GM23338 (cell line): ENCODE measurements at regions not wholly inside any gene's neighbourhood (a gene's known extent, or its start where the extent isn't known, plus 50 kb on each side); places are given as distances from the start of the nearest gene placed in this dataset.

Experiments
- ATAC-seq: fragments of 200-7000 bp; cut with Tn5 transposase; 3 replicates; pipeline ENCODE4 v1.9.1; 2020
- DNase-seq: peaks from one replicate; pipeline ENCODE4 v3.0.0-alpha.2; 2015; ENCODE audit warnings: low spot score
- H2AFZ ChIP-seq: fragments of 200-600 bp; sonication (generic); 2 replicates; pipeline ENCODE4 v1.8.0; 2016; ENCODE audit warnings: antibody characterized with exemption, mild to moderate bottlenecking, moderate library complexity
- H3F3A ChIP-seq: fragments of 200-600 bp; sonication (generic); replicated peaks from 2 replicates; pipeline ENCODE4 v1.8.0; 2017; ENCODE audit warnings: antibody characterized with exemption, mixed run types, low read depth
- H3K27ac ChIP-seq: fragments of 200-600 bp; sonication (generic); 2 replicates; pipeline ENCODE4 v1.6.1; 2016; ENCODE audit warnings: low read depth
- H3K27me3 ChIP-seq: fragments of 200-600 bp; sonication (generic); 2 replicates; pipeline ENCODE4 v1.8.0; 2016; ENCODE audit warnings: mild to moderate bottlenecking, mixed run types, moderate library complexity; ENCODE audit not compliant: insufficient read depth
- H3K36me3 ChIP-seq: fragments of 200-600 bp; sonication (generic); 2 replicates; pipeline ENCODE4 v1.8.0; 2016; ENCODE audit warnings: mild to moderate bottlenecking; ENCODE audit not compliant: insufficient read depth
- H3K4me1 ChIP-seq: fragments of 200-600 bp; sonication (generic); 2 replicates; pipeline ENCODE4 v1.8.0; 2016; ENCODE audit warnings: mild to moderate bottlenecking, moderate library complexity; ENCODE audit not compliant: insufficient read depth
- H3K4me2 ChIP-seq: fragments of 200-600 bp; sonication (generic); 2 replicates; pipeline ENCODE4 v1.7.1; 2017; ENCODE audit warnings: mixed run types
- H3K4me3 ChIP-seq: fragments of 200-600 bp; sonication (generic); 2 replicates; pipeline ENCODE4 v1.6.1; 2016; ENCODE audit warnings: mixed run types
- H3K79me2 ChIP-seq: fragments of 200-600 bp; sonication (generic); replicated peaks from 2 replicates; pipeline ENCODE4 v1.8.0; 2017; ENCODE audit warnings: mild to moderate bottlenecking; ENCODE audit not compliant: insufficient read depth
- H3K9me2 ChIP-seq: fragments of 200-600 bp; sonication (generic); 2 replicates; pipeline ENCODE4 v1.8.0; 2017; ENCODE audit not compliant: insufficient read depth
- H4K20me1 ChIP-seq: fragments of 200-600 bp; sonication (generic); replicated peaks from 2 replicates; pipeline ENCODE4 v1.8.0; 2017; ENCODE audit warnings: mild to moderate bottlenecking; ENCODE audit not compliant: insufficient read depth
- H3K27ac Mint-ChIP-seq: 2 replicates; pipeline ENCODE4 v1.8.0; 2020; ENCODE audit warnings: inconsistent platforms, mild to moderate bottlenecking, moderate library complexity, mixed read lengths
- H3K27me3 Mint-ChIP-seq: 3 replicates; pipeline ENCODE4 v1.8.0; 2022; ENCODE audit warnings: low read depth, mild to moderate bottlenecking, moderate library complexity, mixed read lengths, inconsistent platforms; ENCODE audit not compliant: insufficient read depth, poor library complexity
- H3K36me3 Mint-ChIP-seq: 3 replicates; pipeline ENCODE4 v1.8.0; 2021; ENCODE audit warnings: low read depth, mild to moderate bottlenecking, inconsistent platforms, moderate library complexity, mixed read lengths
- H3K4me1 Mint-ChIP-seq: 3 replicates; pipeline ENCODE4 v1.8.0; 2020; ENCODE audit warnings: mild to moderate bottlenecking, inconsistent platforms, mixed read lengths
- H3K4me3 Mint-ChIP-seq: 3 replicates; pipeline ENCODE4 v1.8.0; 2021; ENCODE audit warnings: moderate library complexity, mild to moderate bottlenecking, inconsistent platforms, mixed read lengths
- H3K9me3 Mint-ChIP-seq: 3 replicates; pipeline ENCODE4 v1.8.0; 2020; ENCODE audit warnings: moderate library complexity, mild to moderate bottlenecking, inconsistent platforms, mixed read lengths
- CREB1 ChIP-seq: fragments of 250-450 bp; sonication (Bioruptor Pico); IDR thresholded peaks from 2 replicates; pipeline ENCODE4 v1.5.0; 2020; ENCODE audit warnings: low read depth, mild to moderate bottlenecking, moderate library complexity
- EZH2 ChIP-seq: fragments of 200-600 bp; sonication (generic); IDR thresholded peaks from one replicate; pipeline ENCODE4 v1.8.0; 2017; ENCODE audit warnings: antibody characterized with exemption, mild to moderate bottlenecking, low read depth; ENCODE audit not compliant: unreplicated experiment
- EZH2phosphoT487 ChIP-seq: fragments of 200-600 bp; sonication (generic); IDR thresholded peaks from one replicate; pipeline ENCODE4 v1.8.1; 2018; ENCODE audit warnings: antibody characterized with exemption; ENCODE audit not compliant: unreplicated experiment
- JUNB ChIP-seq: IDR thresholded peaks from one replicate; pipeline ENCODE4 v1.6.1; 2016; ENCODE audit warnings: antibody characterized with exemption; ENCODE audit not compliant: unreplicated experiment
- NANOG ChIP-seq: IDR thresholded peaks from 2 replicates; pipeline ENCODE4 v1.6.1; 2016; ENCODE audit warnings: antibody characterized with exemption, borderline replicate concordance
- POLR2AphosphoS5 ChIP-seq: IDR thresholded peaks from 2 replicates; pipeline ENCODE4 v1.6.1; 2016; ENCODE audit warnings: antibody characterized with exemption, low read depth
- STAT1 ChIP-seq: IDR thresholded peaks from one replicate; pipeline ENCODE4 v1.6.1; 2016; ENCODE audit warnings: antibody characterized with exemption; ENCODE audit not compliant: unreplicated experiment
- ZNF114 ChIP-seq: fragments of 250-450 bp; sonication (Bioruptor Pico); IDR thresholded peaks from 2 replicates; pipeline ENCODE4 v1.5.0; 2020; ENCODE audit warnings: mild to moderate bottlenecking, moderate library complexity
- ZNF331 ChIP-seq: fragments of 250-450 bp; sonication (Bioruptor Pico); IDR thresholded peaks from 2 replicates; pipeline ENCODE4 v1.5.0; 2020; ENCODE audit warnings: low read depth, mild to moderate bottlenecking, moderate library complexity
- TF ChIP-seq, protein P1 (sequence below): IDR thresholded peaks from 2 replicates; pipeline ENCODE4 v1.6.1; 2016; ENCODE audit warnings: antibody characterized with exemption
- TF ChIP-seq, protein P2 (sequence below): IDR thresholded peaks from one replicate; pipeline ENCODE4 v1.6.1; 2018; ENCODE audit warnings: antibody characterized with exemption; ENCODE audit not compliant: unreplicated experiment
- TF ChIP-seq, protein P3 (sequence below), 2 experiments: fragments of 200-600 bp in 1 of 2; sonication (generic) in 1 of 2; conservative IDR thresholded peaks; 2 replicates each; pipeline versions ENCODE4 v1.5.1 to v1.6.1; 2016 to 2017; ENCODE audit warnings: antibody characterized with exemption in 2 of 2, low read depth in 2 of 2, mild to moderate bottlenecking in 2 of 2, moderate library complexity in 1 of 2

DNA sequence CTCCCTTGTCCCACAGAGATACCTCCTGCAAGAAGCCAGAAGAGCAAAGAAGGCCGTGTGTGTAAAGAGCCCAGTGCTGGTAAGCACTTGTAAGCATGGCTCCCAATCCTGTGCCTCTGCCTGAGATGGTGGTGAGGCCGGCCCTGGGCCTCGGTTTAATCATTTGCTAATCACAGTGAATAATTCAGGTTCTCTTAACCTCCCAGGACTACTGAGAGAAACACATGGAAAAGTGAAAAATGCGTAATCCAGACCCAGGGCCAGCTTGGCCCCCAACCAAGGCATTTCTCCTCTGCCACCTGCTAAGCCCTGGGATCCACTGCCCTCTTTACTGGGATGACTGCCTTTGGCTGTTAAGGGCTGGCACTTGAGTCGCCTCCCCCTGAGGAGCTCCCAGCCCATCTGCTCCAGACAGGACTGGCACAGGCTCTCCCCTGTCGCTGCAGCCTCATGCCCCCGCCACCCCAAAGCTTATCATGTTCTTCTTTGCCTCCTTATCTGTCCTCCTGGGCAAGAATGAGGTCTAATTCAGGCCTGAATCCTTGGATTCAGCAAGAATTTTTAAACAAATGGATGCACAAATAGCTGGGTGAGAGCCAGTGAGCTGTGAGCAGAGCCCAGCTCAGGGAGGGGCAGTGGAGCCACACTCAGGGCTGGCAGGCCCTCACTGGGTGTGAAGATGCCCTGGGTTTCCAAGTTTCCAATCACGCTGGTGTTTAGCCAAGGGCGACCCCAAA is 193.9 kb upstream of the HS6ST1 start:
- Mint-ChIP-seq H3K36me3 (no peaks in the 10 kb centered on the region), H3K4me3 (no peak overlapping the region), H3K27ac (no peak overlapping the region), H3K9me3 (no peaks in the 10 kb centered on the region; the same call in 2 of the 3 replicates), H3K27me3 (no peaks in the 10 kb centered on the region), H3K4me1 (peaks cover 9% of the 10 kb centered on the region)
- peaks cover 8% of the 10 kb centered on the region; the same call in 1 of the 2 replicates for H3K4me1 ChIP-seq
- TF ChIP-seq JUNB, result no peak
- no peak for TF ChIP-seq CREB1 (CRISPR knock-in tag)
- TF ChIP-seq ZNF331, result no peak
- TF ChIP-seq, protein P1, sequence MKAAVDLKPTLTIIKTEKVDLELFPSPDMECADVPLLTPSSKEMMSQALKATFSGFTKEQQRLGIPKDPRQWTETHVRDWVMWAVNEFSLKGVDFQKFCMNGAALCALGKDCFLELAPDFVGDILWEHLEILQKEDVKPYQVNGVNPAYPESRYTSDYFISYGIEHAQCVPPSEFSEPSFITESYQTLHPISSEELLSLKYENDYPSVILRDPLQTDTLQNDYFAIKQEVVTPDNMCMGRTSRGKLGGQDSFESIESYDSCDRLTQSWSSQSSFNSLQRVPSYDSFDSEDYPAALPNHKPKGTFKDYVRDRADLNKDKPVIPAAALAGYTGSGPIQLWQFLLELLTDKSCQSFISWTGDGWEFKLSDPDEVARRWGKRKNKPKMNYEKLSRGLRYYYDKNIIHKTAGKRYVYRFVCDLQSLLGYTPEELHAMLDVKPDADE, result no peak
- TF ChIP-seq STAT1, result no peak
- no peak for TF ChIP-seq EZH2
- no peak for TF ChIP-seq NANOG
- no peak for TF ChIP-seq POLR2AphosphoS5
- TF ChIP-seq, protein P2, sequence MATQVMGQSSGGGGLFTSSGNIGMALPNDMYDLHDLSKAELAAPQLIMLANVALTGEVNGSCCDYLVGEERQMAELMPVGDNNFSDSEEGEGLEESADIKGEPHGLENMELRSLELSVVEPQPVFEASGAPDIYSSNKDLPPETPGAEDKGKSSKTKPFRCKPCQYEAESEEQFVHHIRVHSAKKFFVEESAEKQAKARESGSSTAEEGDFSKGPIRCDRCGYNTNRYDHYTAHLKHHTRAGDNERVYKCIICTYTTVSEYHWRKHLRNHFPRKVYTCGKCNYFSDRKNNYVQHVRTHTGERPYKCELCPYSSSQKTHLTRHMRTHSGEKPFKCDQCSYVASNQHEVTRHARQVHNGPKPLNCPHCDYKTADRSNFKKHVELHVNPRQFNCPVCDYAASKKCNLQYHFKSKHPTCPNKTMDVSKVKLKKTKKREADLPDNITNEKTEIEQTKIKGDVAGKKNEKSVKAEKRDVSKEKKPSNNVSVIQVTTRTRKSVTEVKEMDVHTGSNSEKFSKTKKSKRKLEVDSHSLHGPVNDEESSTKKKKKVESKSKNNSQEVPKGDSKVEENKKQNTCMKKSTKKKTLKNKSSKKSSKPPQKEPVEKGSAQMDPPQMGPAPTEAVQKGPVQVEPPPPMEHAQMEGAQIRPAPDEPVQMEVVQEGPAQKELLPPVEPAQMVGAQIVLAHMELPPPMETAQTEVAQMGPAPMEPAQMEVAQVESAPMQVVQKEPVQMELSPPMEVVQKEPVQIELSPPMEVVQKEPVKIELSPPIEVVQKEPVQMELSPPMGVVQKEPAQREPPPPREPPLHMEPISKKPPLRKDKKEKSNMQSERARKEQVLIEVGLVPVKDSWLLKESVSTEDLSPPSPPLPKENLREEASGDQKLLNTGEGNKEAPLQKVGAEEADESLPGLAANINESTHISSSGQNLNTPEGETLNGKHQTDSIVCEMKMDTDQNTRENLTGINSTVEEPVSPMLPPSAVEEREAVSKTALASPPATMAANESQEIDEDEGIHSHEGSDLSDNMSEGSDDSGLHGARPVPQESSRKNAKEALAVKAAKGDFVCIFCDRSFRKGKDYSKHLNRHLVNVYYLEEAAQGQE, result no peak
- no peak for TF ChIP-seq ZNF114 (CRISPR knock-in tag)
- TF ChIP-seq, protein P3, sequence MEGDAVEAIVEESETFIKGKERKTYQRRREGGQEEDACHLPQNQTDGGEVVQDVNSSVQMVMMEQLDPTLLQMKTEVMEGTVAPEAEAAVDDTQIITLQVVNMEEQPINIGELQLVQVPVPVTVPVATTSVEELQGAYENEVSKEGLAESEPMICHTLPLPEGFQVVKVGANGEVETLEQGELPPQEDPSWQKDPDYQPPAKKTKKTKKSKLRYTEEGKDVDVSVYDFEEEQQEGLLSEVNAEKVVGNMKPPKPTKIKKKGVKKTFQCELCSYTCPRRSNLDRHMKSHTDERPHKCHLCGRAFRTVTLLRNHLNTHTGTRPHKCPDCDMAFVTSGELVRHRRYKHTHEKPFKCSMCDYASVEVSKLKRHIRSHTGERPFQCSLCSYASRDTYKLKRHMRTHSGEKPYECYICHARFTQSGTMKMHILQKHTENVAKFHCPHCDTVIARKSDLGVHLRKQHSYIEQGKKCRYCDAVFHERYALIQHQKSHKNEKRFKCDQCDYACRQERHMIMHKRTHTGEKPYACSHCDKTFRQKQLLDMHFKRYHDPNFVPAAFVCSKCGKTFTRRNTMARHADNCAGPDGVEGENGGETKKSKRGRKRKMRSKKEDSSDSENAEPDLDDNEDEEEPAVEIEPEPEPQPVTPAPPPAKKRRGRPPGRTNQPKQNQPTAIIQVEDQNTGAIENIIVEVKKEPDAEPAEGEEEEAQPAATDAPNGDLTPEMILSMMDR (conservative IDR thresholded peaks at IDR 0.05; ENCODE audit: low read depth in 2 of 2), result no peak
- no peak for TF ChIP-seq EZH2phosphoT487
- no peaks in the 10 kb centered on the region for H3F3A ChIP-seq
- H3K9me2 ChIP-seq, result no peaks in the 10 kb centered on the region
- no peak overlapping the region for H3K4me3 ChIP-seq
- H3K27me3 ChIP-seq, result no peaks in the 10 kb centered on the region
- H3K27ac ChIP-seq, result no peak overlapping the region
- no peak for DNase-seq
- H3K4me2 ChIP-seq, result no peak overlapping the region
- H3K79me2 ChIP-seq, result no peaks in the 10 kb centered on the region
- no peak for ATAC-seq
- no peaks in the 10 kb centered on the region for H3K36me3 ChIP-seq
- H4K20me1 ChIP-seq, result no peaks in the 10 kb centered on the region
- H2AFZ ChIP-seq, result no peak overlapping the region
